AG04450 (cell line): ENCODE measurements at regions not wholly inside any gene's neighbourhood (a gene's known extent, or its start where the extent isn't known, plus 50 kb on each side); places are given as distances from the start of the nearest gene placed in this dataset.

Source experiments
- CTCF ChIA-PET: fragments of 300-600, 350-600 bp; formaldehyde crosslinking; extraction: SDS; loops from one replicate; lab custom pipeline; 2022; ENCODE audit warnings: antibody characterized with exemption, inconsistent platforms; lab: Charles Lee
- POLR2A ChIA-PET: fragments of 350-600 bp; formaldehyde crosslinking; extraction: SDS; loops from one replicate; lab custom pipeline; 2021; ENCODE audit warnings: antibody characterized with exemption, inconsistent platforms; lab: Yijun Ruan, JAX
- DNase-seq: peaks from one replicate; pipeline ENCODE4 v3.0.0-alpha.2; 2011; ENCODE audit warnings: low read depth, low spot score
- H3K27ac ChIP-seq: one replicate; pipeline ENCODE4 v1.5.1; 2012; ENCODE audit warnings: low read depth, low read length, control low read depth
- H3K27me3 ChIP-seq: one replicate; pipeline ENCODE4 v1.6.0; 2012; ENCODE audit warnings: low read length; ENCODE audit not compliant: control insufficient read depth, insufficient read depth
- H3K4me3 ChIP-seq: 2 replicates; pipeline ENCODE4 v1.5.1; 2011; ENCODE audit warnings: mild to moderate bottlenecking, low read depth, low read length, control low read depth
- H3K9me3 ChIP-seq: 2 replicates; pipeline ENCODE4 v1.5.1; 2012; ENCODE audit warnings: low read length; ENCODE audit not compliant: control insufficient read depth, insufficient read depth
- CTCF ChIP-seq: IDR thresholded peaks from 2 replicates; pipeline ENCODE4 v1.5.1; 2011; ENCODE audit warnings: low read depth, low read length, control low read depth, inconsistent platforms

DNA sequence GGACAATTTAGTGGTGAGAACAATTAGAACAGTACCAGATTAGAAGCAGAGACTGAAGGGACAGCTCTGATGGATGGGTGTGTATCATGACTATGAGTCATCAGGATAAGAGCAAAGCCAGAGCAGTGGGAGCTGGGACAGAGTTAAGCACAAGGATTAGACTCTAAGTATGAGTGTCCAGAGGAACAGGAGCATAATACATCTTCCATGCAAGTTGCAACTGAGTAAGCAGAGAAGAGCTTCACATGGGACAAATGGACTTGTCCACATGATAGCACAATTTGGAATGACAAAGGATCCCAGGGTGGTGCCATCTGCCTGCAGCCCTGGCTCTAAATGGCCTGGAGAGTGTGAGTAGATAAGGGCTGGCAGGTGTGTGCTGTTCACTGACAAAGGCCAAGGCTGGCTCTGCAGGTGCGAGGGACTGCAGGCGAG is 226.4 kb upstream of the CAND1 start:
- Histone ChIP-seq H3K27ac (no peak overlapping the region), H3K4me3 (no peak overlapping the region), H3K27me3 (no peaks in the 10 kb centered on the region), H3K9me3 (no peaks in the 10 kb centered on the region)
- DNase-seq = no peak
- ChIA-PET CTCF (no interaction called here), POLR2A (no interaction called here)
- TF ChIP-seq CTCF = no peak

DNA sequence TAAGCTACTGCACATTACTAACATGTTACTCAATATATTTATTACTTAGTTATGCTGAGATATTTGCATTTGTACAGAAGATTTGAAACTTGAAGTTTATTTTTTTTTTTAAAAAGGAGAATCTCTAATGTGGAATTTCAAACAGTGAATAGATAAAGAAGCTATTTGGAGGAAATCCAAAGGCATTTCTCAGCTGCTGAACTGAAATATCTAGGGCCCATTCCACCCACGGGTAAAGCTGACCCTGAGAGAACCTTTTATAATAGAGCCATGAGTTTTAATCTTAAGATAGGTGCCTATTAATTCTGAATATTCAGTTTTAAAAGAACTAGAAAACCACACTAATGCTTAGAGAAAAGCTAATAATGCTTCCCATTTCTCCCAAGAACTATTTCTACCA is 225.4 kb upstream of the CAND1 start:
- Histone ChIP-seq H3K4me3 (no peak overlapping the region), H3K27me3 (no peaks in the 10 kb centered on the region), H3K9me3 (no peaks in the 10 kb centered on the region), H3K27ac (no peak overlapping the region)
- no peak for DNase-seq
- CTCF ChIA-PET = interaction anchor here (0.6 kb wide), 1 partner anchor 143 kb away, joined by 3 read pairs; no protein-coding TSS in a partner anchor
- no peak for TF ChIP-seq CTCF
- POLR2A ChIA-PET = no interaction called here

GRCh38 chr12:67045650-67046049 is 223.5 kb upstream of the CAND1 start:
- ChIA-PET CTCF (no interaction called here), POLR2A (no interaction called here)
- Histone ChIP-seq H3K27ac (no peak overlapping the region), H3K27me3 (no peaks in the 10 kb centered on the region), H3K9me3 (no peaks in the 10 kb centered on the region), H3K4me3 (no peak overlapping the region)
- no peak for TF ChIP-seq CTCF
- no peak for DNase-seq

DNA sequence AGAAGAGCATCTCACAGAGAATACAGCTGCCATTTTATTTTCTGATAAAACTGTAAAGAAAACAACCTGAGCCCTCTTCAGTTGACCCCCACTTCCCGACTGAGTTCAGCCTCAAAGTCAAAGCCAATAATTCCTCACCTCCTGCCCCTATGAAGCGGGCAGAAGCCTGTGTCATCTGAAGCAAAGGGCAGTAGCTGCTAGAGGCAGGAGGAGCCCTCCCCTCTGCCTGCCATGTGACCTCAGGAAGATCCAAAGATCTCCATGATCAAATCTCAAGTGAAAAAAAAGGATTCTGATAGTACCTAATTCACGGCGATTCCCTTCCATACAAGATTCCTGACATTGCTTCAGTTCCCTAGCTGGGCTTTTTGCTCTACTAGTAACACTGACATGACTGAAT is 223.1 kb upstream of the CAND1 start:
- H3K27ac ChIP-seq = no peak overlapping the region
- no peak overlapping the region for H3K4me3 ChIP-seq
- ChIA-PET POLR2A (no interaction called here), CTCF (no interaction called here)
- H3K9me3 ChIP-seq = no peaks in the 10 kb centered on the region
- no peak for TF ChIP-seq CTCF
- H3K27me3 ChIP-seq = no peaks in the 10 kb centered on the region
- no peak for DNase-seq

DNA sequence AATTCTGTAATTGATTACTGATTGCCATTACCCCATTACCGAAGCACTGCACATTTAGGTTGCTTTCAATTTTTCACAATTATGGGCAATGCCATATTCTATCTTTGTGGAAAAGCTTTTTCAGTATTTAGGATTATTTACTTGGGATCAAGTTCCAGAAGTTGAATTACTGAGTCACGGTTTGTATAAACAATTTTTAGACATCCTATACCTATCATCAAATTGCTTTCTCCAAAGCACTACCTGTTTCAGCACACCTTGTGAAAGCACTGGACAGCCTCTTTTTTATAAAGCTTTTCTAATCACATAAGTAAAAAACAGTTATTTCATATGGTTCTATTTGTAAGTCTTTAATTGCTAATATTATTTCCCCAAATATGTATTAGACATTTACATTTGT is 221.5 kb upstream of the CAND1 start:
- ChIA-PET CTCF (no interaction called here), POLR2A (no interaction called here)
- no peak for TF ChIP-seq CTCF
- Histone ChIP-seq H3K9me3 (no peaks in the 10 kb centered on the region), H3K27me3 (no peaks in the 10 kb centered on the region), H3K4me3 (no peak overlapping the region), H3K27ac (no peak overlapping the region)
- DNase-seq = no peak
